ENCODE measurements at regions not wholly inside any gene's neighbourhood (a gene's known extent, or its start where the extent isn't known, plus 50 kb on each side); places are given as distances from the start of the nearest gene placed in this dataset.
"Not testable (repeated sequence)": the region's sequence is repeated elsewhere in the genome, so short reads cannot be mapped to it uniquely, and the experiment has no call there.

DNA sequence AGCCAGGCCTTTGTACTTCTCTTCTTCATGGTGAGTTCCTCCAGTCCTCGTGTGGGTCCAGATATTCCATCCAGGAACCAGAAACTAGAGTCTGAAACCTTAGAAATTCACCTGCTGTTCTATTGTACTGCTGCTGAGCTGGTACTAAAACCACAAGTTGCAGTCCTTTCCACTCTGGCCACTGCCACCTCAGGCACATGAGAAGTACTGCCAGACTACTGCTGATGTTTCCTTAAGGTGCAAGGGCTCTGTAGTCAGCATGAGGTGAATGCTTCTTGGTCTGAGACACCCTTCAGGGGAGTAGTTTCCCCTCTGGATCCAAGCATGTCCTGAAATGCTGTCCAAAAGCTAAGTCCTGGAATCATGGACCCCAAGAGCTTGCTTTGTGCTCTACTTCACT, 399.6 kb upstream of the CT83 start:
- DNase-seq, result no peak

GRCh38 chrX:116841290-116841689, 378.5 kb upstream of the CT83 start:
- DNase-seq, result no peak

GRCh38 chrX:116827063-116827462, 364.3 kb upstream of the CT83 start:
- DNase-seq, result no peak

DNA sequence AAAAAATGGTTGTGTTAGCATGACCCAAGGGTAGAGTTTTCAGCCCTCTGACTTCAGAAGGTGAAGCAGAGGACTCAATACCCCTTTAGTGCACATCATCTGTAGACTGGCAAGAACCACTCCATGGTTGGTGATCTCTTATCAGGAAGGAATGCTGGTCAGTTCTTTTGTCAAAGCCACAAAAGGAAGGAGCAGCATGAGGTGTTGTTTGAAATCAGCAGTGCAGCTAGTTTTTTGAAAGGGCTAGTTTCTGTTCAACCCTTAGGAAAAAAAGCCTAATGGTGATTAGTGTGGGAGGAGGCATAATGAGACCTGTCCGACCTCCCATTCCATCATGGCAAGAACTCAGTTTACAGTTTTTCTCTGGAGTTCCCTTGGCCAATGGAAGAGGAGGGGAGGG, 362.0 kb upstream of the CT83 start:
- DNase-seq, result no peak

DNA sequence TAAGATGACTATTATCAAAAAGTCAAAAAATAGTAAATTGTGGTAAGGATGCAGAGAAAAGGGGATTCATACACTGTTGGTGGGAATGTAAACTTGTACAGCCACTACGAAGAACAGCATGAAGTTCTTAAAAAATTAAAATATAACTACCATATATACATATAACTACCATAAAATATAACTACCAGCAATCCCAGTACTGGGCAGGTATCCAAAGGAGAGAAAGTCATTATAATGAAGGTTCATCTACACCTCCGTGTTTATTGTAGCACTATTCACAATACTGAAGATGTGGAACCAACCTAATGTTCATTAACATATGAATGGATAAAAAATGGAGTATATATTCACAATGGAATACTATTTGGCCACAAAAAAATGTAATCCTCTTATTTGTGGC, 360.9 kb upstream of the CT83 start:
- DNase-seq, result no peak

DNA sequence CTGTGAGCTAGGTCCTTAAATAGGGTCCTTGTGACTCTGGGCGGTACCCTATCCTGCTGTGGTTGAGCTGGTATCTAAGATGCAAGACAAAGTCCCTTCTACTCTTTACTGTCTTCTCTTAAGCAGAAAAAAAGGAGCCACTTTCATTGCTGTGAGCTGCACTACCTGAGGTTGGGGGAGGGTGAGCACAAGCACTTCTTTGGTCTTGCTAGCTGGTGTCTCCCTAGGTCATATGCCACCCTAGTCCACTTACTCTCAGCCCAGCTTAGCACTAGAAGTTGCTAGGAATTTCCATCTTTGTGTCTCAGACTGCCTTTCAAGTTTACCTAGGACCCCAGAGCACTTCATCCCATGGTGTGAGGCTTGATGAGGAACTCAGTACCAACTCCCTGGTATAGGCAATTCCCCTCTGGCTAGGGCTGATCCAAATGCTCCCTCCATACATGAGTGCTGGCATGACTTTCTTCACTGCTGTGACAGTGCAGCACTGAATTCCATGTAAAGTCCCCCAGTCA, 343.6 kb upstream of the CT83 start:
- no peak for DNase-seq

GRCh38 chrX:116801943-116802342, 339.2 kb upstream of the CT83 start:
- no peak for DNase-seq

- DNase-seq, result no peak
Measured at GRCh38 chrX:116781926-116782325, 319.1 kb upstream of the CT83 start.

DNA sequence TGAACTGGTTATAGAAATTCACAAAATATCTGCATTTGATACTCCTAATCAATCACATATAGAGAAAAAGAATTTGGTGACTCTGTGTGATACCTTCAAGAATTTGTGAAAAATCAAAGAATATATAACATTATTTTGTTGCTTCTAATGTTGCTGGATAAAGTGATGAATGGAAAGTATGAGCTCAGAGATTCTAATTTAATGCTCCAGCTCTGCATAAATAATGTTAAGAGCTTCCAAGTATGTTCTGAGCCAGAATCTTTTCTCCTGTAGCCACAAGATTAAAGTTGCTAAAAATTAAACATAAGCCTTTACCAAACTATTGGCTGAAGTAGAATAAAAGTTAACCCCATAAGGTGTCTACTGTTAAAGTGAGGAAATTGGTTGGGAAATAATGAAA, 294.7 kb upstream of the CT83 start:
- no peak for DNase-seq

GRCh38 chrX:116756958-116757357, 294.2 kb upstream of the CT83 start:
- peak; percentile 19 for DNase-seq

DNA sequence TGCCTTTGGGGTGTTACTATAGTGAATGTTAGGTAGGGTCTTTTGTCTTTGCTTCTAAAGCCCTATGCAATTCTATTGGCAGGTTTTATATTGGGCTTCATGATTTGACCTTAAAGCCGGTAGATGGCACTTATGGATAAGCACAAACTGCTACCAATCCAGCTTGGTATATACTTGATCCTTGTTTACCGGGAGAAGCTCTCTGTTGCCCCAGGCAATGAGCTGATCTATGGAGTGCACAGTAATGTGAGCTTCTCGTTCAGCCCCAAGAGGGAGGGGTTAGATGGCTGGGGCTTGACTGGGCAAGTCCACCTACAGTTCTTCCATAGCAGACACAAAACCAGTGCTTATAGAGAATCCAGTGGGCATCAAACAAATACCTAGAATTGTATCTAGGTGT, 287.2 kb upstream of the CT83 start:
- no peak for DNase-seq

DNA sequence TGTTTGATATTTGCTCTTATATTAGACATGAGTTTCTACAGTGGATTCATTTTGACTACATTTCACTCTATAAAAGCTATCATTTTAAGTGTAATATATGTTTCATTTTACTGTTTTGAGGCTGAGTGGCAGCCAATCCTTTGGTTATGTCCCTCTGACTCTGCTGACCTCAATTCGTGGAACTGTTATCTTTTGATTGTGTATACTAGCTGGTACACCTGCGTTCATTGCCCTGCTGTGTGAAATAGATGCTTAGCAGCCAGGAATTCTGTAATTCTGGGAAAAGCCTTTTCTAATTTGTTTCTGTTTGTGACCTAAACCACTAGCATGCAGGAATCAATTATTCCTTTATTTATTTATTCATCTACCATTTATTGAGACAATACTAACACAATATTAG, 269.4 kb upstream of the CT83 start:
- DNase-seq, result no peak

GRCh38 chrX:116726806-116727205, 264.0 kb upstream of the CT83 start:
- no peak for DNase-seq

- no peak for DNase-seq
Measured at GRCh38 chrX:116694046-116694445, 231.3 kb upstream of the CT83 start.

DNA sequence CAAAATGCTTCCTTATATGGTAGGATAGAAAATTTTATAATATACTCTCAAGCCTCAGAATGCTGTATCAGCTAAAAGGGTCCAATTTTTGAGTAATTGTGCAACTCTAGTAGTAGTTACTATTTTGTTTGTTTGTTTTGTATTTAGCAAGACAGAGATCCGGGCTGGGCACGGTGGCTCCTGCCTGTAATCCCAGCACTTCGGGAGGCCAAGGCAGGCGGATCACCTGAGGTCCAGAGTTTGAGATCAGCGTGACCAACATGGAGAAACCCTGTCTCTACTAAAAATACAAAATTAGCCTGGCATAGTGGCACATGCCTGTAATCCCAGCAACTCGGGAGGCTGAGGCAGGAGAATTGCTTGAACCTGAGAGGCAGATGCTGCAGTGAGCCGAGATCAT, 216.8 kb upstream of the CT83 start:
- DNase-seq, result not testable (repeated sequence)

- DNase-seq, result peak; percentile 18
Measured at GRCh38 chrX:116667346-116668134, 204.8 kb upstream of the CT83 start.

GRCh38 chrX:116657071-116657470, 194.3 kb upstream of the CT83 start:
- DNase-seq, result no peak

GRCh38 chrX:116628464-116628863, 165.7 kb upstream of the CT83 start:
- DNase-seq, result no peak

GRCh38 chrX:116618546-116618945, 155.8 kb upstream of the CT83 start:
- no peak for DNase-seq

- no peak for DNase-seq
Measured at GRCh38 chrX:116607776-116608175, 145.0 kb upstream of the CT83 start.

DNA sequence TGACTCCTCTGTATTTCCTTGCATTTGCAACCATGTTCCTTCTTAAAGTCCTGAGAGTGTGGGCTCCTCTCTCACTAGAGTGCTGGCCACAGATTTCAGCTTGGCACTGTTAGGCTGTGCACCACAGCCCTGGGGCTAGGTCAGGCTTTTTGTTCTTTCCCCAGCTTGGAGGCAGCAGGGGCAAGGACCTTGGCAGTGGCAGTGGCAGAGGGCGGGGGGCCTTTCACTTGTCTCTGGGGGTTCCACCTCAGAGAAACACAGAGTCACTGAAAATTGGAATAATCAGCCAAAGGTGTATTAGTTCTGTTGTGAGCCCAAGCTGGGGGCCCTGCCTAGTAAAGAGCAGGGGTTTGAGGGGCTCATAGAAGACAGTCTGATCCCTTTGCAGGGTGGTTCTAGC, 142.8 kb upstream of the CT83 start:
- DNase-seq, result no peak

GRCh38 chrX:116596010-116596409, 133.2 kb upstream of the CT83 start:
- DNase-seq, result no peak
